Uterus (tissue), 2 donors: ENCODE measurements at regions not wholly inside any gene's neighbourhood (a gene's known extent, or its start where the extent isn't known, plus 50 kb on each side); places are given as distances from the start of the nearest gene placed in this dataset.

ENCODE experiments used
- CTCF ChIP-seq, 4 experiments: fragments of 200-600 bp in 2 of 4; fragments of 450-650 bp in 2 of 4; sonication (generic) in 2 of 4; IDR thresholded peaks; one replicate each; pipeline ENCODE4 v1.5.1; 2016 to 2019; ENCODE audit warnings: antibody characterized with exemption in 4 of 4, mild to moderate bottlenecking in 2 of 4, moderate library complexity in 1 of 4
- POLR2A ChIP-seq, 2 donors: fragments of 450-650 bp; IDR thresholded peaks; one replicate each; pipeline ENCODE4 v1.6.1; 2016; ENCODE audit warnings: antibody characterized with exemption in 2 of 2, mild to moderate bottlenecking in 1 of 2, moderate library complexity in 1 of 2

GRCh38 chr3:73694983-73695757 is 70.4 kb upstream of the PDZRN3 start:
- TF ChIP-seq POLR2A (IDR thresholded peaks at IDR 0.05): no peak
- TF ChIP-seq CTCF (IDR thresholded peaks at IDR 0.05): no peak
